Stimulated activated CD8-positive, alpha-beta memory T cell treated with anti-CD3 and anti-CD28 coated beads, Interleukin-2, amount 100 ng/mL, for 48 hours (primary cell): ENCODE measurements at regions not wholly inside any gene's neighbourhood (a gene's known extent, or its start where the extent isn't known, plus 50 kb on each side); places are given as distances from the start of the nearest gene placed in this dataset.
"Not testable (repeated sequence)": the region's sequence is repeated elsewhere in the genome, so short reads cannot be mapped to it uniquely, and the experiment has no call there.

Source experiments
- DNase-seq, 2 donors: peaks; one replicate each; pipeline ENCODE4 v3.0.0-alpha.2; 2020; ENCODE audit warnings: low read depth in 2 of 2

DNA sequence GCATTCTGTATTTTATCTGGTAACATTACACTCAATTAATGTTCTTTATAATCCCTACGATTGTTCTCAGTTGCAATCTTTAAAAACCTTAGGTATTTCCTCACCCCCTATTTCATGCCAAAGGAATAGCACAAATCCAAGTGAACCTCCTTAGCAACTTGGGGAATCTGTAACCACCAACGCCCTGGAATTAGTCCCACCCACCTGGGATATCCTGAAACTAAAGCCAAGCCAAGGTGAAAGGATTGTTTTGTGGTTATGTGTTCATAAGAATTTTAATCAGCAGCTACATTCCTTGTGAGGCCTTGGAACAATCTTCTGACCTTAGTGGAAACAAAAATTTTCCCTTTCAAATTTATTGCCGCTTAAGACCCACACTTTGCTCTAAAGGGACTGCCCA is 908.7 kb downstream of the TTLL7 start:
- no peak for DNase-seq

DNA sequence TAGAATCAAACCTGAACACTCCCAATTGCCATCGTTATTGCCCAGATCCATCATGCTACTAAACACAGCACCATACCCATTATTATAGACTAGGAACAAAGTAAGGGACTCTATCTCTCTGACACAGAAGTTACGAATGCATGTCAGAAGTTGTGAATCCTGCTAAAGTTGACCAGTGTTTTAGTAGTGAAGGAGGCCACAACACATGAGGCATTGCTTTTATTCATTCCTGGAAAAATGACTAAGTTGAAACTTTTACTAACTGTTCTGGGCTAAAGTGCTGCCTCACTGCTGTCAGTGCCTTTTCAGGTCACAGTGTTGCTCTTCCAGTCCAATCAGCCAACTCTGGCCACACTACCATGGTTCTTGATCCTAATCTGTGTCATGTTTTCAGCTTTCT is 911.1 kb downstream of the TTLL7 start:
- no peak for DNase-seq

DNA sequence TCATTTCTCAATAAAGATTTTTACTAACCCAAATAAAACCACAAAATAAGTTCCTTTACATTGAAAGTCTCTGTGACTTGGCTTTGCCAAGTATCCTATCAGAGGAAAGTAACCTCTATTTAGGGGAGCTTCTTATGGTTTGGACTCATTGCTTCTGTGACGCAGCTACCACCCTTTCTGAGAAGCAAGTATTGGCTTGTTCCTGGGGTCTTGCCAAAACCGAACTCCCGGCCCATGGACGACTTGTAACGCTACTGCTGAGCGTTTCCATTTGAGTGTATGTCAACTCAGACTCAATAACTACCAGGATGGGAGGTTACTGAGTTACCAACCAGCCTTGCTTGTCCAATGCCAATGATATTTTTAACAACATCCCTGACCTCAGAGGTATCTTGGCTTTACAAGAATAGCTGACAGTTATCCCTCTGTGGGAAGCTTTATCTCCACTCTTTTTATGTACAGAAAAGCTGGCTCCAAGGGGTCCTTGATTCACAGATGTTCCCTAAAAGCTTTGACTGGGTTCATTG is 911.9 kb downstream of the TTLL7 start:
- DNase-seq, result no peak

DNA sequence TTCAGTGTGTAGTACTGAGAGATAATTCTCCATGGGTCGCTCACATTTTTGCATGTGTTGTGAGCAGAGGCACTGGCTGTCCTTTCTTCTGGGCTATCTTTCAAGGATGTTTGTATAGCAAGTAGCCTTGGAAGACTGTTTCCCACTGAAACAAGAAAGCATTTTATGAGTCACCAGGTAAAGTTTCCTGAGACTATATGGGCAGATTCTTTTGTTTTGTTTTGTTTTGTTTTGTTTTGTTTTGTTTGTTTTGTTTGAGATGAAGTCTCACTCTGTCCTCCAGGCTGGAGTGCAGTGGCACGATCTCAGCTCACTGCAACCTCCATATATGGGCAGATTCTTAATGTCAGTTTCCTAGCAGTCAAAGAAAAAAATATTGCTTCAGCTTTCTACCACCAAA is 912.6 kb downstream of the TTLL7 start:
- DNase-seq, result no peak

DNA sequence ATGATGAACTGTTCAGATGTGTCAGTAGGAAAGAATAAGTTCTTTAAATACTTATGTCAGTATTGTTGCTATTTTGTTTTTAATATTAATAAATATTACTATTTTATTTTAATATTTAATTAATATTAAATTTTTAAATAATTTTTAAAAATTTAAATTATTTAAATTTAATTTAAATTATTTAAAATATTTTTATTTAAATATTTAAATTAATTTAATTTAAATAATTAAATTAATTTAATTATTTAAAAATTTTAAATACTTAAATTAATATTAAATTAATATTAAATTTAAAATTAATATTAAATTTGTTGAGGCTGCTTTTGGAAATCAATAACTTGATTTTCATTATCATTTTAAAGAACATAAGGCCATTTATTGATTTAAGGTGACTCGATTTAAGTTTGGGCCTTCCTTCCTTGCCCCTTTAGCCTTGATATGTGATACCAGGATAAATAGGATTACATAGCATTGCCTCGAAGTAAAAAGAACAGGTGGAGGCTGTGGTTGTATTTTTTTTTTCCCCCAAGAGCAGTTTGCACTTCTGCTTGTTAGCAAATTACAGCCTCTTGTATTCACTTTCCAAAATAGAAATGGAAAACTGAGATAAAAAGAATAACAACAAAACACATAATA is 915.2 kb downstream of the TTLL7 start:
- no peak for DNase-seq

DNA sequence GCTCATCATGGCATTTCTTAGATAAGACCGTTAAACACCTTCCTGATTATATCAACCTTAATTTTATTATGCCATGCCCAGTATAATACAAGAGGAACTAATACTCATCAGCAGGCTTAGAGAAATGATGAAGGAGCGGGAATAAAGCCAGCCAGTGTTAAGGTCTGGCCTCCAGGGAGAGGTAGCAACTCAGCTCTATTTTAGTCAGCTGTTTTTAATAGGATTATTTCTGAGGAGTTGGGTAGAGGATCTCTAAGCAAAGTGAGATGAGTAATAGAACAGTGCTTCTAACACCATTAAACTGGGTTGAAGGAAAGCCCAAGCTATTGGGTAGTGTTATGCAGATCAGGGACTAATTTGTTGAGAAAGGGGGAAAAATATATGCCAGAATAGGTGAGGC is 921.5 kb downstream of the TTLL7 start:
- DNase-seq, result no peak

DNA sequence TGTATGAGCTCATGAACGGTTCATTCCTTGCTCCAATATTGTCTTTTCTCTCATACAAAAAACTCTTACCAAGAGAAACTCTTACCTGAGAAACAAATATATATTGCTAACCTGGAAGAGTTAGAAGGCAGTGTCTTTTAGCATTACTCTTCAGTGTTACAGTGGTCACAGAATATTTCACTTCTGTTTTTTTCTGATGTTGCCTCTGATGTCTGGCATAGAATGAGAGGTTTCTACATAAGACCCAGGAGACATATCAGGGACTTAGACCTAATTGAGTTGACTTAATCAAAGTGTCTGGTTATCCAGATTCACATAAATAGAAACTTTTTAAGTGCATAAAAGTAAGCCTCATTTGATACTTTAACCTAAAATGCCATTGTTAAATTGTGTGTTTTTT is 923.8 kb downstream of the TTLL7 start:
- no peak for DNase-seq

DNA sequence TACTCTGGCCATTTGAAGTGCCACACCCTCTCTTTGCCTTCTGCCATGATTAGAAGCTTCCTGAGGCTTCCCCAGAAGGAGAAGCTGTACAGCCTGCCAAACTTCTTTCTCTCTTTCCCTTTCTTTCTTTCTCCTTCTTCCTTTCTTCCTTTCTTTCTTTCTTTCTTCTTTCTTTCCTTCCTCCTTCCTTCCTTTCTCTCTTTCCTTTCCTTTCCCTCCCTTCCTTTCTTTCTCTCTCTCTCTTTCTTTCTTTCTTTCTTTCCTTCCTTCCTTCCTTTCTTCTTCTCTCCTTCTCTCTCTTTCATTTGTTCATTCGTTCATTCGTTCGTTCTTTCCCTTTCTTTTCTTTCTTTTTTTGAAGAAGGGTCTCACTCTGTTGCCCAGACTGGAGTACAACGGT is 931.0 kb downstream of the TTLL7 start:
- DNase-seq, result no peak

DNA sequence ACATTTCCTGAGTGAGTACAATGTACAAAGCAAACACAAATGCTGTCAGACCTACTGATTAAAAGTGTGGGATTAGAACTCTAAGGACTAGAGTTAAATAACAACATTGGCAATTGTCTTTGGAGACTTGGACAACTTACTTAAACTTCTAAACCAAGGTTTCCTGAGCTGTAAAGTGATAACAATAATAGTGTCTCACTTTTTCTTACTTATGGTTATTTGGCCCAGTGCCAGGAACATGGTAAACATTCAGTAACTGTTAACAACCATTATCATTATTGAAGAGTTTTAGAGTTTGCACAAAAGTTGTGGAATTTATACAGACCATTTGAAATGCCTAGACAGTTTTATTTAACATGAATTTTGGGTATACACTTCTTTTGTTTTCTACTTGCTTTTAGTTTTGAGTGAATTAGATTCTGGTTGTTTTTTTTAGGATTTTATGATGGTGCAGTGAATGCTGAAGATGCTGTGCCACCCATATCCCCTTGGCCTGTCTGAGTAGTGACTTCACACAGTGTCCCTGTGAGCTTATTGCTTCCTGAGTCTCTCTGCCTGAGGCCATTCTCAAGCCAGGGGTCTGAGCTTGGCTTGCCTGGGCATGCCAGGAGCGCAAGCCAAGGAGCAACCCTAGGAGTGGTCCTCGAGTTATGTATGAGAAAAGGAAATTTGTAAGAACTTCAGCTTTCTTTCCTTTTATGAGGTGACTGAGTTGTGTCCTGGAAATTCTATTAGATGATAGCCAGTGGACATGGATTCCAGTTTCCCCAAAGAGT is 932.8 kb downstream of the TTLL7 start:
- DNase-seq, result no peak

DNA sequence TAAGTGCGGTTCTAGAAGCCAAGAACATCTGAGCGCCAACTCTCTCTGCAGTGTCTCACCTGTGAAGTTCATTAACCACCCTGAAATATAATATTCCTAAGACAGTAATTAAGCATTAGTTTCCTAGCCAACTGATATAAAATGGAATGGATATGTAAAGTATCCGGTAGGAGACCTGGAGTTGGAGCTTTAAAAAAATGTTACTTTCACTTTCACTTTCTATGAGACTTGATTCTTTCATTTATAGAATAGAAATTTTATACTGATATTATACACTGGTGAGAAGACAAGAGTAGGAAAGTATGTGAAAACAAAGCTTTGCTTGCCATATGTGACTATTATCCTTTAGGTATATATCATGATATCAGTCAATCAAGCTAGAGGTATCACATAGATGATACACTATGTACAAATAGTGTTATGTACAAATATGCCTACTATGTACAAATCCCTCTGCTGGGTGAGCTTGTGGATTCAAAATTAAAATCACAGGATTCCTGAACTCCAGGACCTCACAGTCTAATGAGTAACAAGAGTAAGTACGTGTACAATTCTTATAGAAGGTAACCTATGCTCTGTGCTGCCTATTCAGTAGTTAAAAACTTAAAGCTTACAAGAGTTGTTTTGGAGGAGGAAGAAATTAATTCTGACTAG is 934.2 kb downstream of the TTLL7 start:
- no peak for DNase-seq

DNA sequence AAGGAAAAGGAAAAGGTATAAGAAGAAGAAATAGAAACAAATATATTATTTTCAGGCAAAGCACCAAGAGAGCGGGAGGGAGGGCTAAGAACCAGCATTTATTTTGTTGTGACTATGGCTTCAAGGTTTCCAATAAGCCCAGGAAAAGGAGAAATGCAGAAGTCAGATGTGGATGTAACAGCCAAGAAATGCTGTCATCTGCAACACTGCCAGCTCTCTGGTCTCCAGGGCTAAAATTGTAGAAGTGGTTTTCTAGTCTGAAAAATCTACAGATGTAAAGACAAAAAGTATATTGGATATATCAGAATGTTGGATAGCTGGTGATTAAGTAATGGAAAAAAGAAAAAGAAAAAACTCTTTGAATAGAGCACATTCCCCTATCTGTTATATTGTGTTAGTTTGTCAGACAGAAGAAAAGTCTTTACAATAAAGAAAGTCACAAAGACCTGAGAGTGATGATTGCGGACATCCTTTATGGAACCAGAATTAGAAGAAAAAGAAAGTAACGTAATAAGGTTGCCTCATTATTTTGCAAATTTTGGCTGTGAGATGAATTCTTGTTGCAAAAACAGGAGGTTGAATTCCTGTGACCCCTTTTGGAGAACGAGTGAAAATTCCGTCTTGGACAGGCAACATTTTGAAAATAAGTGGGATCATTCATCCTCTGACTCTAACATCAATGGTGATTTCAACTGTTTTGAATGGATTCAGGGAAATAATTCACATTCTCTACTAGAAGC is 938.1 kb downstream of the TTLL7 start:
- DNase-seq, result no peak

DNA sequence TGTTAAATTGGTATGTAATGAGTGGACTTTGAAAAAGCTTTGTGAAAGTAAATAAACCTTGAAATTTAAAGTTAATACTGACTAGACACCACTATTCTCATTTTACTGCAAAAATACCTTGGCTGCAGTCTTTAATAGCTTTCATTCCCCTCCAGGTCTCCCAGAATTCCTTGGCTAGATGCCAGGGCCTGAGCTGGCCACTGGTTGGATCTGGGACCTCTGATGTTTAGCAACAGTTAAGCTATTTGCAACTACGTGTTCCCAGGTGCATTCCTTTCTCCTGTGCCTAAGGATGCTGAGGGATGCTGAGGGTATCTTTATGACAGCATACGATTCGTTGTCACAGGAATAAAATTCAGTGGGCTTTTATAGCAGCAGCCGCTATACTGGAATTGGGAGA is 938.7 kb downstream of the TTLL7 start:
- DNase-seq, result no peak

DNA sequence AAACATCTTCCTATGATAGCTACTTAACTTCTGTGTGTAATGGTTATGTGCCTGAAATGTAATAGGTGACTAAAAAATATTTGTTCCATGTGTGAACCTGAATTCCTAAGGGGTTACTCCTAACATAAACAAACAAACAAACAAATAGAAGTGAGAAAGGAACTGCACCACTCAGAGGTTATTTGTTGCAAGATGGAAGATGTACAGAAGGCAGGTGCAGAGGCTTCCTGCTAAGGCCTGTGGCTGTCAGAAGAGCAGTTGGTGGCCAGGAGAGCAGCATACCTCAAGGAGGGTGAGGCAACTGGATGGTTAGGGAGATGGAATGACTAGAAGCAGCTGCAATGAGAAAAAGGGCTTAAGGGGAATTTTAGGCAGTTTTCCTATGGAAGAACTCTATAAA is 940.6 kb downstream of the TTLL7 start:
- no peak for DNase-seq

DNA sequence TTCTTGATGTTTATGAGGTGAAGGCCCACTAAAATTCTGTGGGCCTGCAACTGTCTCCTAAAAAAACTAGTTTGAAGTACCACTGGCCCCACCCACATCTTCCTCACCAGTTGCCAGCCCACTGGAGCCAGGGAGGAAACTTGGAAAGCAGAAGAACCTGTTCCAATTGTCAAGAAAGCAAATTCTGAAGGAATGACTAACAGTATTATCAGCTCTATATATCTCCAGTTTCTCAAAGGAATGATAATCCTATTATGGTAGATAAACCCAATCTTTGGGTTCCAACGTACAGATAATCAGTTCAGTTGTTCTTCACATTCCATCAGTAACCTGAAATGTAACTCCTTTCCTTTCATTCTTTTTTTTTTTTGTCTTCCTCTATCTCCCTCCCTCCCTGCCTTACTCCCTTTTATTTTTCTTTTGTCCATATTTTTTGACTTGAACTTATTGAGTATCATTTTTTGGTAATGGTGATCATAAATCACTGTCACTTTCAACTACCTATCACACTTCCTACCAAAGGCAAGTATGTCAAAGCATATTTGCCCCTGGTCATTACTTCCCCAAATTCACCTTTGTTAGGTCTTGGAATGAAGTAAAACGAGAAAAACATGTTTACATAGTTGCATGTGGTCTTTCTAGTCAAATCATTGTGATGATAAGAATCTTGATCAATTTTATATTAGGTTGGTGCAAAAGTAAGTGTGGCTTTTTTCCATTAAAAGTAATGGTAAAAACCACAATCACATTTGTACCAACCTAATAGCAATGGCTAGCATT is 943.4 kb downstream of the TTLL7 start:
- no peak for DNase-seq

DNA sequence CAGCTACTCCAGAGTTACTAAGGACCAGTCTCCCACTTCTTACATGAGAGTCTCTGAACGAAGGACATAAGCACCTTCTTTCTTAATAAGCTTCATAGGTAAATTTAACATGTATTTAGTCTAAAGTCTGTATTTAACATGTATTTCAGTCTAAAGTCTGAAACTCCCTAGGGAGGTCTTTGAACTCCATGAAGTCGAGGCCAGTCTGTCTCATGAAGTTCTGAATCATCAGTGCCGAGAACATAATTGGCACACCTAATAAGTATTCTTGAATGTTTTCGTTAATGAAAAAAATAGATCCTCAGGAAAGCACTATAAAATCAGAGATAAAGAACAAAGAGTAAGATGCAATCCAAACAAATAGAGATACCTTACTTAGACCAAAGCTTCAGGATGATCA is 945.5 kb downstream of the TTLL7 start:
- no peak for DNase-seq

DNA sequence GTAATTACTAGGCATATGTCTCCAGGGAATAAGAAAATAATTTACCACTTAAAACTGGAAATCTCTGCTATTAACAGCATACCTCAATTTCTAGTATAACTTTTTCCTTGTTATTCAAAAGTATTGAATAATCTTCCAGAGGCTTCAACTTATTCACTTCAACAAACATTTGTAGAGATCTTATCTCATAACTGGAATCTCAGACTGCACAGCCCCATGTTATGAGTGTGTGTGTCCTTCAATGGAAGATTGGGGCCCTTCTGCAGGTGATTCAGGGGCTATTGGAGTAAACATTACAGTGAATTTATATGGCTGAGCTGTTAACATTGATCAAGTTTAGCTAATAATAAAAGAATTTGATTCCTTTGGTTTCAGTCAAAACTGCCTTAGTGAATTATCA is 946.1 kb downstream of the TTLL7 start:
- DNase-seq, result no peak

DNA sequence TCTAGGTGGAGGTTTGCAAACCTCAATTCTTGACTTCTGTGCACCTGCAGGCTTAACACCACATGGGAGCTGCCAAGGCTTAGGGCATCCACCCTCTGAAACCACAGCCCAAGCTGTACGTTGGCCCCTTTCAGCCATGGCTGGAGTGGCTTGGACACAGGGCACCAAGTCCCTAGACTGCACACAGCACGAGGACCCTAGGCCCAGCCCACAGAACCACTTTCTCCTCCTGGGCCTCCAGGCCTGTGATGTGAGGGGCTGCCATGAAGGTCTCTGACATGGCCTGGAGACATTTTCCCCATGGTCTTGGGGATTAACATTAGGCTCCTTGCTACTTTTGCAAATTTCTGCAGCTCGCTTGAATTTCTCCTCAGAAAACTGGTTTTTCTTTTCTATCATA is 947.9 kb downstream of the TTLL7 start:
- not testable (repeated sequence) for DNase-seq

DNA sequence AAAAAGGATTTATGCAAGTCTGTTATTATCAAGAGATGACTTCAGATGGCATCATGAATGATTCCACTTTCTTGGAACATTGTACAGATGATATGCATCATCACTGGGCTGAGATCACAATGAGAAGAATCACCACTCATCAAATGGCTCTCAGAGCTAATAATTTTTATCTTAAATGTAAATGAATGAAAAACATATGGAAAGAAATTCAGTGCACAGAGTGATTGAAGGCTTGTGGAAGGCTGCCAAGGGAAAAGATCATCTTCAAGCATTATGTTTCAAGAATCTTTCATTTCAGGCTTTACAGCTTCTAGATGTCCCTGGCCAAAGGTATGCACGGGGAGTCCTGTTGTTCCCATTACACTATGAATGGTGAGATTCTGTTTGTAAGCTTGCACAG is 955.7 kb downstream of the TTLL7 start:
- no peak for DNase-seq

DNA sequence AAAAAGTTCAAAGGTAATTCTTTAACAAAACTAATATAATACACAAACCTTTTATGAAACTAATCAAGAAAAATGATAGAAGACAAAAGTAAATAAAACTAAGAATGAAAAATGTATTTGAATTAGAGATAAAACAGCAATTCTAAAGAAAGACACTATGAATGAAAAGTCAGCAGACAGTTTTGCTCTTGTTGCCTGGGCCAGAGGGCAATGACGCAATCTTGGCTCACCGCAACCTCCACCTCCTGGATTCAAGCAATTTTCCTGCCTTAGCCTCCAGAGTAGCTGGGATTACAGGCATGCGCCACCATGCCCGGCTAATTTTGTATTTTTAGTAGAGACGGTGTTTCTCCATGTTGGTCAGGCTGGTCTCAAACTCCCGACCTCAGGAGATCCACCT is 959.8 kb downstream of the TTLL7 start:
- DNase-seq, result not testable (repeated sequence)

DNA sequence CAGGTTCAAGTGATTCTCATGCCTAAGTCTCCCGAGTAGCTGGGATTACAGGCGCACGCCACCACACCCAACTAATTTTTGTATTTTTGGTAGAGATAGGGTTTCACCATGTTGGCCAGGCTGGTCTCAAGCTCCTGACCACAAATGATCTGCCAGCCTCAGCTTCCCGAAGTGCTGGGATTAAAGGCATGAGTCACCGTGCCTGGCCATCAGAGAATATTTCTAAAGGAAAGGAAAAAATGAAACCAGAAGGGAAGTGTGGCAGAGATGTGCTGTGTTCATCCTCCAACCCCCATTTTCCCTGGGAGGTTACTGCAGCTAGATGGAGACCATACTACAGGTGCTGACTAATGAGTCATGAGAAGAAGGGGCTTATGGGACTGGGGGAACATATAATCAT is 964.1 kb downstream of the TTLL7 start:
- no peak for DNase-seq

DNA sequence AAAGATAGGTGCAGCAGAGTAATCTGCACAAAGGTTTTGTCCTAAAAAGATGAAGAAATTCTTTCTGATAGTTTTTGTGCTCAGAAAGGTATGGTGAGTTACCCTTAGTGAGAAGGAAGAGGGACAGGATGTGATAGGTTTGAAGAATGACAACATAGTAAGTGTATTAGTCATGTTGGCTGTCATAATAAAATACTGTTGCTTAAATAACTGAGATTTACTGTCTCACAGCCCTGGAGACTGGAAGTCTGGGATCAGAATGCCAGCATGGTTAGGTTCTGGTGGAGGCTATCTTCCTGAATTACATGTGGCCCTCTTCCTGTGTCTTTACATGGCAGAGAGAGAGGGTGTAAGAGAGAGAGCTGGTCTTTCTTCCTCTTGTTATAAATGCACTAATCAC is 965.2 kb downstream of the TTLL7 start:
- DNase-seq, result no peak

DNA sequence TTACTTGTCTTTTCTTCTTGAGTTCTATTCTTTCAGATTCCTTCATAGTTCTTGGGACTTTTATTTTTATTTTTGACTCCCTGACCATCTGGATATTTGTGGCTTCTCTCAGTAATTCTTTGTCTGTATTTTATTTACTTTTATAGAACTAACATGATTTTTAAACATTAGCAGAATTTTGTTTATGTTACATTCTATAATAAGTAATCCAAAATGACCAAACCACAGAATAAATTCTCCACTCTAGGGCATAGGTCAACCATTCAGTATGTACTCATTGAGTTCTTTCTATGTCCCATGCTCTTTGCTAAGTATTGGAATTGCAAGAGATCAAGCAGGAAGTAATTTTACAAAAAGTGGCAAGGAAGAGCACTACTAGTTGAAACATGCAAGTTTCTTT is 969.0 kb downstream of the TTLL7 start:
- DNase-seq, result no peak
